ENCODE measurements at regions not wholly inside any gene's neighbourhood (a gene's known extent, or its start where the extent isn't known, plus 50 kb on each side); places are given as distances from the start of the nearest gene placed in this dataset.

GRCh38 chr7:41758321-41758720 lies 55.4 kb upstream of the INHBA start:
- H3K36me3 ChIP-seq, result no peaks in the 10 kb centered on the region
- no peaks in the 10 kb centered on the region for H3K9me3 ChIP-seq (ENCODE audit: low read depth)

GRCh38 chr7:41756650-41757182 lies 53.8 kb upstream of the INHBA start:
- Histone ChIP-seq H3K27ac (no peak overlapping the region), H3K4me1 (ENCODE audit: low read depth) (no peaks in the 10 kb centered on the region), H3K9me3 (ENCODE audit: low read depth) (no peaks in the 10 kb centered on the region), H3K27me3 (no peaks in the 10 kb centered on the region), H3K36me3 (no peaks in the 10 kb centered on the region), H3K4me3 (no peak overlapping the region)
- no peak for TF ChIP-seq CTCF (IDR thresholded peaks at IDR 0.05; ENCODE audit: low read depth, low read length)
- DNase-seq (ENCODE audit: low read depth in 1 of 2, low spot score in 1 of 2), result no peak

More at GRCh38 chr7:41758321-41758720, 55.4 kb upstream of the INHBA start:
- TF ChIP-seq CTCF (IDR thresholded peaks at IDR 0.05; ENCODE audit: low read depth, low read length), result no peak
- H3K27ac ChIP-seq, result no peak overlapping the region
- H3K4me1 ChIP-seq (ENCODE audit: low read depth), result no peaks in the 10 kb centered on the region
- no peak for DNase-seq (ENCODE audit: low read depth in 1 of 2, low spot score in 1 of 2)
- H3K27me3 ChIP-seq, result no peaks in the 10 kb centered on the region
- no peak overlapping the region for H3K4me3 ChIP-seq

- Histone ChIP-seq H3K27ac (no peak overlapping the region), H3K4me3 (no peak overlapping the region), H3K4me1 (ENCODE audit: low read depth) (no peaks in the 10 kb centered on the region), H3K36me3 (no peaks in the 10 kb centered on the region), H3K27me3 (no peaks in the 10 kb centered on the region), H3K9me3 (ENCODE audit: low read depth) (no peaks in the 10 kb centered on the region)
- DNase-seq (ENCODE audit: low read depth in 1 of 2, low spot score in 1 of 2), result no peak
- no peak for TF ChIP-seq CTCF (IDR thresholded peaks at IDR 0.05; ENCODE audit: low read depth, low read length)
Observed at GRCh38 chr7:41755096-41755495, 52.2 kb upstream of the INHBA start.

- H3K4me3 ChIP-seq, result no peak overlapping the region
- H3K27ac ChIP-seq, result no peak overlapping the region
- no peaks in the 10 kb centered on the region for H3K36me3 ChIP-seq
- TF ChIP-seq CTCF (IDR thresholded peaks at IDR 0.05; ENCODE audit: low read depth, low read length), result no peak
- no peaks in the 10 kb centered on the region for H3K9me3 ChIP-seq (ENCODE audit: low read depth)
- no peak for DNase-seq (ENCODE audit: low read depth in 1 of 2, low spot score in 1 of 2)
- no peaks in the 10 kb centered on the region for H3K4me1 ChIP-seq (ENCODE audit: low read depth)
- no peaks in the 10 kb centered on the region for H3K27me3 ChIP-seq
Observed at GRCh38 chr7:41754046-41754445, 51.2 kb upstream of the INHBA start.

Data from cardiac muscle cell (in vitro differentiated cells and primary cell).